ENCODE measurements at regions not wholly inside any gene's neighbourhood (a gene's known extent, or its start where the extent isn't known, plus 50 kb on each side); places are given as distances from the start of the nearest gene placed in this dataset.

DNA sequence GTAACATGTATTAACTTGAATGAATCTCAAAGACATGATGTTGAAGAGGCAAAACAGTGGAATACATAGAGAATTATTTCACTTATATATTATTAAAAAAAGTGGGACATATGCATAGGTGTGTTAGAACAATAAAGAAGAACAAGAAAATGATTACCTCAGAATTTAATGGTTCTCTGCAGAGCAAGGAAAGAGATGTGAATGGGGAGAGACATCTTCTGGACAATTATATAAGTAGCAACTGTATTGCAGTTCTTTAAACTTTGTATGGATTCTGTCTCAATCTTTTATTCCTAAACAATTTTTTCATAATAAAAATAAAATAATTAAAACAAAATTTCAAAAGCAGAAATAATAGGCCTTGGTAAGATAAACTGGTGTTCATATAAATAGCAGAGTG is 674.9 kb upstream of the ADGRL4 start:
- Histone ChIP-seq H3K4me2 (ENCODE audit: low read depth, low read length, poor library complexity, severe bottlenecking) (no peak overlapping the region), H4K20me1 (ENCODE audit: insufficient read depth, low read depth, low read length) (no peaks in the 10 kb centered on the region), H3K79me2 (ENCODE audit: low read length) (no peaks in the 10 kb centered on the region), H3K9ac (ENCODE audit: low read length) (no peak overlapping the region), H3K9me2 (replicated peaks; ENCODE audit: insufficient read depth, low read length) (no peaks in the 10 kb centered on the region), H3K27ac (ENCODE audit: low read length) (no peak overlapping the region), H3K27me3 (ENCODE audit: low read length) (no peaks in the 10 kb centered on the region), H3K4me3 (ENCODE audit: low read length) (no peak overlapping the region), H3K36me3 (ENCODE audit: insufficient read depth, low read length) (no peaks in the 10 kb centered on the region), H2AFZ (ENCODE audit: low read length) (no peak overlapping the region), H3K9me3 (ENCODE audit: low read length) (peaks cover 26% of the 10 kb centered on the region), H3K4me1 (ENCODE audit: low read length) (no peaks in the 10 kb centered on the region)
- DNase-seq = no peak

DNA sequence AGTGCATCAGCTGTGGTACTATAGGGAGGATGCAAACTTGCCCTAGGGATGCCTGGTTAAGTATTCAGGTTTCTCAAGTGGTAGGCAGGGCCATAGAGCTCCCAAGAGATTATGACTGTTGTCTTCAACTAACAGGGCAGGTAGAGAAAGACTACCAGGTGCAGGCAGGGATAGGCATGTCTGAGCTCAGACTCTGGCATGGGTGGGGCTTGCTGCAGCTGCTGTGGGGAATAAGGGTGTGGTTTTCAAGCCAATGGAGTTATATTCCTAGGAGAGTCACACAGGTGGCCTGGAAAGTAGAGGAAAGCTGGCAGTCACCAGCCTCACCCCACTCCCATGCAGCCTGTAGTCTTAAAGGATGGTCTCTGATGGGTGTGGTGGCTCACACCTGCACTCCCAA is 673.4 kb upstream of the ADGRL4 start:
- Histone ChIP-seq H3K27ac (ENCODE audit: low read length) (no peak overlapping the region), H3K9me2 (replicated peaks; ENCODE audit: insufficient read depth, low read length) (no peaks in the 10 kb centered on the region), H4K20me1 (ENCODE audit: insufficient read depth, low read depth, low read length) (no peaks in the 10 kb centered on the region), H3K4me2 (ENCODE audit: low read depth, low read length, poor library complexity, severe bottlenecking) (no peak overlapping the region), H3K4me3 (ENCODE audit: low read length) (no peak overlapping the region), H3K9ac (ENCODE audit: low read length) (no peak overlapping the region), H3K9me3 (ENCODE audit: low read length) (peaks cover 25% of the 10 kb centered on the region), H3K79me2 (ENCODE audit: low read length) (no peaks in the 10 kb centered on the region), H3K27me3 (ENCODE audit: low read length) (no peaks in the 10 kb centered on the region), H2AFZ (ENCODE audit: low read length) (no peak overlapping the region), H3K4me1 (ENCODE audit: low read length) (no peaks in the 10 kb centered on the region), H3K36me3 (ENCODE audit: insufficient read depth, low read length) (no peaks in the 10 kb centered on the region)
- DNase-seq = no peak

DNA sequence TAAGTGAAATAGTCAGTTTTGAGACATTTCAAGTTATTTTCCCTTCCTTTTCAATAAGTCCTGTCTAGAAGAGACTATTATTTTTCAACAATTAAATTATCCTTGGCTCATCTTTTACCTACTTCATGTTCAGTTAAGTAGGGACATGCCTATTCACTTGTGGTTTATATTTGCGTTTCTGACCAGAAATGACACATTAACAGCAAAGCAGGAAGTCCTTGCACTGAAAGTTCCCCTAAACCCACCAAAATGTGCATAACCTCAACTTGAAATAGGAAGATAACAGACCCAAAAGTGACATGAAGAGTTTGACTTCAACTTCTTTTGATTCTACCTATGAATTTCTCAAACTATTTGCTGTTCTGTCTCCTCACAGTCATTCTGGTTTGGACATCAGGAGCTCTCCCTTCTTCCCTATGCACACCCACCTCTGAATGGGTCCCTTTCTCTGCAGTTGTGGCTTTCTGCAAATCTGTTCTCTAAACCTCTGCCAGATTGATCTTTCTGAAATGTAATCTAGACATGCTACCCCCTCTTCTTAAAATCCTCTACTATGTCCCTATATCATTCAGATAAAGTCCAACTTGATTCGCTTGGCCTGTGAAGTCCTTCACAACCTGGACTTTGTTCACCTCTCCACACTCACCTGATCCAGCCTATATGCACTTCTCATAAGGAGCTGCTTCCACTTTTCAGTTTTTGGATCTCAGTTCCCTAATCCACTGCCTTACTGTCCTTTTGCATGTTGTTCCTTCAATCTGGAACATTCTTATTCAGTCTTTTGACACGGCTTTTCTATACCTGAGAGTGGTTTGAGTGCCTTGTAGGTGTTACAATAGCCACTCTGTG is 661.5 kb upstream of the ADGRL4 start:
- H3K4me2 ChIP-seq (ENCODE audit: low read depth, low read length, poor library complexity, severe bottlenecking) = no peak overlapping the region
- no peak for DNase-seq
- H3K27ac ChIP-seq (ENCODE audit: low read length) = no peak overlapping the region
- no peaks in the 10 kb centered on the region for H3K36me3 ChIP-seq (ENCODE audit: insufficient read depth, low read length)
- no peak overlapping the region for H3K9ac ChIP-seq (ENCODE audit: low read length)
- no peak overlapping the region for H2AFZ ChIP-seq (ENCODE audit: low read length)
- H3K4me3 ChIP-seq (ENCODE audit: low read length) = no peak overlapping the region
- no peaks in the 10 kb centered on the region for H3K9me2 ChIP-seq (replicated peaks; ENCODE audit: insufficient read depth, low read length)
- no peaks in the 10 kb centered on the region for H3K27me3 ChIP-seq (ENCODE audit: low read length)
- H4K20me1 ChIP-seq (ENCODE audit: insufficient read depth, low read depth, low read length) = no peaks in the 10 kb centered on the region
- no peaks in the 10 kb centered on the region for H3K4me1 ChIP-seq (ENCODE audit: low read length)
- H3K9me3 ChIP-seq (ENCODE audit: low read length) = peaks cover 31% of the 10 kb centered on the region
- no peaks in the 10 kb centered on the region for H3K79me2 ChIP-seq (ENCODE audit: low read length)

DNA sequence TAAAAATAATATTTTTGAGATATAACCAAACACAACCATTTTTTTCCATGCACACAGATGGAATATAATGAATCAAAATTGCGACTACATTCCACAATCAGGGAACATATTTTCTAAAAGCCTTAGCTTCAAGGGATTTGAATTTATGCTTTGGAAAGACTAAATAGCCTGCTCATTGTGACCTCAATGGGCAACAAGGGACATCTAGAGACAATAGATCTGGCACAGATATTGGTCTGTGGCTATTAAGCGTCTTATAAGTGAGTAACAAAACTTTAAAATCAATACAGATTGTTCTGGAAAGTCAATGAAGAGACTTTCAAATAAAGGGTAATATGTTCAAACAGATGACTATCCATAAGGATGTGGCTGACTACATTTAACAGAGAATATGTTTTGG is 660.6 kb upstream of the ADGRL4 start:
- no peak overlapping the region for H3K9ac ChIP-seq (ENCODE audit: low read length)
- no peaks in the 10 kb centered on the region for H3K4me1 ChIP-seq (ENCODE audit: low read length)
- H3K4me3 ChIP-seq (ENCODE audit: low read length) = no peak overlapping the region
- no peak for DNase-seq
- H3K4me2 ChIP-seq (ENCODE audit: low read depth, low read length, poor library complexity, severe bottlenecking) = no peak overlapping the region
- H3K36me3 ChIP-seq (ENCODE audit: insufficient read depth, low read length) = no peaks in the 10 kb centered on the region
- H3K27ac ChIP-seq (ENCODE audit: low read length) = no peak overlapping the region
- no peak overlapping the region for H2AFZ ChIP-seq (ENCODE audit: low read length)
- H4K20me1 ChIP-seq (ENCODE audit: insufficient read depth, low read depth, low read length) = no peaks in the 10 kb centered on the region
- peaks cover 32% of the 10 kb centered on the region for H3K9me3 ChIP-seq (ENCODE audit: low read length)
- no peaks in the 10 kb centered on the region for H3K9me2 ChIP-seq (replicated peaks; ENCODE audit: insufficient read depth, low read length)
- H3K79me2 ChIP-seq (ENCODE audit: low read length) = no peaks in the 10 kb centered on the region
- H3K27me3 ChIP-seq (ENCODE audit: low read length) = no peaks in the 10 kb centered on the region

DNA sequence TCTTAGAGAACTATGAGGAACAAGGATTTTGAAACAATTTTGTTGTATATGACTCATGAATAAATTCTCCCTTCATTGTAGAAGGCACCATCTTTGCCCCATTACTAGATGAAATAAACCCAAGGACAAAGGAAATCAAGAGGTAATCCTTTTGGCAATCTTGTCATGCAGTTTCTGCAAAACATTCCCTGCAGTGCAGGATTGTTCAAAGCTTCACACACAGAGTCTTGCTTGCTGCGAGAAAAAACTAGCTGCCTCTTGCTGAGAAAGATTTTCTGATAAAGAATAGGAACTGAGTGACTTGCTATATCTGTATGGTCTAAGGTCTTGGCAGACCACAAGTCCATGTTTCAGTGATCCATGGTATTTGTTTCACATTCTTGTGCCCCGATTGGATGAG is 657.4 kb upstream of the ADGRL4 start:
- Histone ChIP-seq H3K79me2 (ENCODE audit: low read length) (no peaks in the 10 kb centered on the region), H3K4me1 (ENCODE audit: low read length) (no peaks in the 10 kb centered on the region), H3K27me3 (ENCODE audit: low read length) (no peaks in the 10 kb centered on the region), H3K36me3 (ENCODE audit: insufficient read depth, low read length) (no peaks in the 10 kb centered on the region), H3K9ac (ENCODE audit: low read length) (no peak overlapping the region), H3K27ac (ENCODE audit: low read length) (no peak overlapping the region), H3K4me3 (ENCODE audit: low read length) (no peak overlapping the region), H2AFZ (ENCODE audit: low read length) (no peak overlapping the region), H4K20me1 (ENCODE audit: insufficient read depth, low read depth, low read length) (no peaks in the 10 kb centered on the region), H3K9me3 (ENCODE audit: low read length) (peaks cover 33% of the 10 kb centered on the region), H3K4me2 (ENCODE audit: low read depth, low read length, poor library complexity, severe bottlenecking) (no peak overlapping the region), H3K9me2 (replicated peaks; ENCODE audit: insufficient read depth, low read length) (no peaks in the 10 kb centered on the region)
- no peak for DNase-seq

GRCh38 chr1:79662596-79662995 is 656.1 kb upstream of the ADGRL4 start:
- no peak overlapping the region for H3K9ac ChIP-seq (ENCODE audit: low read length)
- no peak overlapping the region for H3K4me3 ChIP-seq (ENCODE audit: low read length)
- no peak overlapping the region for H3K4me2 ChIP-seq (ENCODE audit: low read depth, low read length, poor library complexity, severe bottlenecking)
- H3K9me2 ChIP-seq (replicated peaks; ENCODE audit: insufficient read depth, low read length) = no peaks in the 10 kb centered on the region
- H3K4me1 ChIP-seq (ENCODE audit: low read length) = no peaks in the 10 kb centered on the region
- no peak for DNase-seq
- H3K9me3 ChIP-seq (ENCODE audit: low read length) = peaks cover 41% of the 10 kb centered on the region
- no peaks in the 10 kb centered on the region for H3K27me3 ChIP-seq (ENCODE audit: low read length)
- H3K27ac ChIP-seq (ENCODE audit: low read length) = no peak overlapping the region
- H2AFZ ChIP-seq (ENCODE audit: low read length) = no peak overlapping the region
- no peaks in the 10 kb centered on the region for H4K20me1 ChIP-seq (ENCODE audit: insufficient read depth, low read depth, low read length)
- H3K36me3 ChIP-seq (ENCODE audit: insufficient read depth, low read length) = no peaks in the 10 kb centered on the region
- H3K79me2 ChIP-seq (ENCODE audit: low read length) = no peaks in the 10 kb centered on the region

- no peak for DNase-seq
- no peaks in the 10 kb centered on the region for H3K27me3 ChIP-seq (ENCODE audit: low read length)
- H3K9ac ChIP-seq (ENCODE audit: low read length) = no peak overlapping the region
- no peaks in the 10 kb centered on the region for H3K4me1 ChIP-seq (ENCODE audit: low read length)
- no peaks in the 10 kb centered on the region for H4K20me1 ChIP-seq (ENCODE audit: insufficient read depth, low read depth, low read length)
- H3K9me3 ChIP-seq (ENCODE audit: low read length) = peaks cover 45% of the 10 kb centered on the region
- H2AFZ ChIP-seq (ENCODE audit: low read length) = no peak overlapping the region
- H3K27ac ChIP-seq (ENCODE audit: low read length) = no peak overlapping the region
- no peaks in the 10 kb centered on the region for H3K36me3 ChIP-seq (ENCODE audit: insufficient read depth, low read length)
- H3K4me3 ChIP-seq (ENCODE audit: low read length) = no peak overlapping the region
- H3K9me2 ChIP-seq (replicated peaks; ENCODE audit: insufficient read depth, low read length) = no peaks in the 10 kb centered on the region
- H3K4me2 ChIP-seq (ENCODE audit: low read depth, low read length, poor library complexity, severe bottlenecking) = no peak overlapping the region
- H3K79me2 ChIP-seq (ENCODE audit: low read length) = no peaks in the 10 kb centered on the region
Measured at GRCh38 chr1:79660129-79660528, 653.6 kb upstream of the ADGRL4 start.

DNA sequence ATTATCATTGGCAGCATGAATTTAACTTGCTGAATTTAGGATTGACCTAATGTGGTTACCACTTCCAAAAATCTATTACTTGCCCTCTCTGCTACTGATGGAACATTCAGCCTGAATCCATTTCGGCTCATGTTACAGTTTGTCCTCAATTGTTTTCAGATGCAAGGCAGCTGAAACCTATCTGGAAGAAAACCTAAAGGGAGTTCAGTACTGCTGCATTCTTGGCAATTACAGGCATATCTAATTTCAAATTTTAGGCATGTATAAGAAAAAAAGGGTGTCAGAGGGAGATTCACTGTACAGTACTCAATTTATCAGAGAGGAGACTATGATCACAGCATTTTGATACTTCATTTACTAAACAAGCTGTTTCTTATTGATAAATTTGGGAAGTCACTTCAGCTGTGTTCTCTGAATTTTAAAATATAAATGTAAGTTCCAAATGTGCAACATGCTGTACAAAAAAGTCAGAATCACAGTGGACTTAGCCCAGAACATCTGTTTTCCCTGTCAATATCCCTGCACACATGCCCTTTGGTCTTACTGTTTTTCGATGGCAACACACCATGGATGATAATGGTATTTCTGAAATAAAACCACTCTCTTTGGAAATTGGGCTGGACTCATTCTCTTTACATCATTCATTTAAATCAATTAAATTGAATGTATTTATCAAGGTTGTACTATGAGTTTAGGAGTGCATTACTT is 651.6 kb upstream of the ADGRL4 start:
- Histone ChIP-seq H3K9me3 (ENCODE audit: low read length) (peaks cover 33% of the 10 kb centered on the region), H3K4me3 (ENCODE audit: low read length) (no peak overlapping the region), H4K20me1 (ENCODE audit: insufficient read depth, low read depth, low read length) (no peaks in the 10 kb centered on the region)

More for the DNA sequence above, 651.6 kb upstream of the ADGRL4 start:
- no peaks in the 10 kb centered on the region for H3K9me2 ChIP-seq (replicated peaks; ENCODE audit: insufficient read depth, low read length)
- no peaks in the 10 kb centered on the region for H3K36me3 ChIP-seq (ENCODE audit: insufficient read depth, low read length)
- DNase-seq = no peak
- H3K4me2 ChIP-seq (ENCODE audit: low read depth, low read length, poor library complexity, severe bottlenecking) = no peak overlapping the region
- no peaks in the 10 kb centered on the region for H3K4me1 ChIP-seq (ENCODE audit: low read length)
- H3K27ac ChIP-seq (ENCODE audit: low read length) = no peak overlapping the region
- H3K9ac ChIP-seq (ENCODE audit: low read length) = no peak overlapping the region
- H2AFZ ChIP-seq (ENCODE audit: low read length) = no peak overlapping the region
- H3K79me2 ChIP-seq (ENCODE audit: low read length) = no peaks in the 10 kb centered on the region
- H3K27me3 ChIP-seq (ENCODE audit: low read length) = no peaks in the 10 kb centered on the region
